AML-193 (cell line): ENCODE measurements at regions not wholly inside any gene's neighbourhood (a gene's known extent, or its start where the extent isn't known, plus 50 kb on each side); places are given as distances from the start of the nearest gene placed in this dataset.

ENCODE experiments used
- DNase-seq, 2 experiments: peaks; one replicate each; lab custom pipeline; 2025; lab: John Stamatoyannopoulos, UW

DNA sequence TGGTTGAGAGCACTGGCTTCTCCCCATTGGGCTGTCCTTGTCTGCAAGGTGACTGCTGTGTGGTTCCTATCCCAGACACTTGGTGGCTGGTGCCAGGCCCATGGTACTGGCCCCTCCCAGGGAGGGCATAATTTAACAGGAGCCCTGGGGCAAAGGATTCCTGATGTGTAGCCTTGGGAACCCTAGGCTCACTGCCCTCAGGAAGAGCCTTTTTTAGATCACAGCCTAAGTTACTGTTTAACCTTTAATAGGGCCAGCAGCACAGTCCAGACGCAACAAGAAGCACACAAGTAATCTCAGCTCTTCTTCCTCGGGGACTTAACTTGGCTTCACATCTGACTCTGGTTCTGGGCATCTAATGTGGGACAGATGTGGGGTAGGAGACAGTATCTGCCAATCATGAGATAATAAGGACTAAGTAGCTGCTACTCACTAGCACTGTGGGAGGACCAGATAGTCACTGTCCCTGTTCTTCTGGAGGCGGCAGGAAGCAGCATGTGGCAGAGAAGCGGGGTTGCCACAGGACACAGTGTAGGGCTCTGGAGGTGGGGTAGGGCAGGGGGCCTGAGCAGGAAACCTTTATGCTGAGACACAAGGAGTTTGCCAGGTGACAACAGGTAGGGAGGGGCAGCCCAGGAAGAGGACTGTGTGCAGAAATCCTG lies 136.3 kb downstream of the TMEM17 start:
- no peak for DNase-seq

GRCh38 chr2:62364791-62365528 lies 141.0 kb downstream of the TMEM17 start:
- no peak for DNase-seq

DNA sequence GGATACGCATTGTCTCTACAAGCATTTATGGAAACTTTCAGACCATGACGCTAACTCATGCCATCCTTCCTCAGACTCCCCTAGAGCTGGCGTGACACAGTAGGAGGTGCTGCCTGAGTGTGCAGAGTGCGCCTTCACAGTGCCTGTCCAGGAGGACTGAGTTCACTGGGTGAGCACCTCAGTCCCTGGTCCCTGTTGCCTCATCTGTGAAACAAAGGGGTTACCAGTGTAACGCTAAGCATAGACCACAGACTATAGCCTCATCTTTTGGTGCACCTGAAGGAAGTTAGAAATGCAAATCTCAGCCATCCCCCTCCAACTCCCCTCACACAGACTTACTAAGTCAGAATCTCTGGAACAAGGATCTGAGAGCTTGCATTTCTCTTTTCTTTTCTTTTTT lies 142.8 kb downstream of the TMEM17 start:
- no peak for DNase-seq

- DNase-seq = no peak
Measured at GRCh38 chr2:62362561-62362960, 143.4 kb downstream of the TMEM17 start.

DNA sequence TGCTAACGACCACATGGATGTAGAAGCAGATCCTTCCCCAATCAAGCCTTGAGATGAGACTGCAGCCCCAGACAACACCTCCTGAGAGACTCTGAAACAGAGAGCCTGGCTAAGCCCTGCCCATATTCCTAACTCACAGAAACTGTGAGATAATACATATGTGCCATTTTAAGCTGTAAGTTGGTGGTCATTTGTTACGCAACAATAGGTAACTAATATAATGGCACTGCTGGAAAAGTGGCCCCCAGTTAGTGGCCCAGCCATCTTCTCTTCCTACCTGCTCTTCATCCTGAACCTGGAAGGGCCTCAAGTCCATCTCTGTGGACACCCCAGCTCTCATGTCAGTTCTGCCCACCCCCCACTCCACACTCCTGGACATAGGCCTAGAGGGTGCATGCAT lies 144.0 kb downstream of the TMEM17 start:
- DNase-seq = no peak

DNA sequence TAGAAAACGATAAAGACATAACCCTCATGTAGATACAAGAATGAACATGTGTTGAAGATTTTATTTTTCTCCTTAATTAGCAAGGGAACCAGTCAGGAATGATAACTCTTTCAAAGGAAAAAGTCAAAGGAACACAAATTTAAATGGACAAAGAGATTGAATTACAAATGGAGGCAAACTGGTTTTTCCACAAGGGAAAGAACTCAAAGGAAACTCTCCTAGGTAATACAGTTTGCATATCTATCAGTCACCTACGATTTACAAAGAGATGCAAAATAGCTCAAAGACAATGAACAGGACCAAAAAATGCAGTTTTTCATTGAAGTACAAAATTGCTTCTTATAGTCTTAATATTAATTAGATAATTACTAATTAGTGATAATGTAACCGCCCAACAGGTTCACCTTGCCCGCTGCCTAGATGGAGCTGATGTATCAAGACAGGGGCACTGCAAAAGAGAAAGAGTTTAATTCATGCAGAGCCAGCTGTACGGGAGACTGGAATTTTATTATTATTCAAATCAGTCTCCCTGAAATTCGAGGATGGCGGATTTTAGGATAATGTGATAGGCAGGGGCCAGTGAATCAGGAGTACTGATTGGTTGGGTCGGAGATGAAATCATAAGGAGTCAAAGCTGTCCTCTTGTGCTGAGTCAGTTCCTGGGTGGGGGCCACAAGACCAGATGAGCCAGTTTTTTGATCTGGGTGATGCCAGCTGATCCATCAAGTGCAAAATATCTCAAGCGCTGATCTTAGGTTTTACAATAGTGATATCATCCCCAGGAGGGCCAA lies 151.0 kb downstream of the TMEM17 start:
- DNase-seq = no peak

- DNase-seq = no peak
Measured at GRCh38 chr2:62352031-62352430, 154.0 kb downstream of the TMEM17 start.

GRCh38 chr2:62349788-62350187 lies 153.9 kb downstream of the B3GNT2 start:
- no peak for DNase-seq

DNA sequence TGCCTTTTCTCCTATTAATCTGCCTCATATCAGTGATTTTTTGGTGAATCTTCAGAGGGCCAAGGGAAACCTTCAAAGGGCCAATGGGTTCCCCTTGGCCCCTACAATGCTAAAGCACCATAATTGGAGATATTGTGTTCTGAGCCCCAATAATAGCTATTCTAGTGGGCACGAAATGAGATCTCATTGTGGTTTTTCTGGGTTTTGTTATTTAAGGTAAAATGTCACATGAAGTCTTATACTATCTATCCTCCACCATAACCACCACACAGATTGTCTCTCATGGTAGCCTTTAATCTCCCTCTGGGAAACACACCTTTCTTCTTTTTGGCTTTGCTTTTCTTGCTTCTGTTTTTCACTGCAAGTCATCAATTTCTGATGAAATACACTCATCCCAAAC lies 152.8 kb downstream of the B3GNT2 start:
- DNase-seq = no peak

GRCh38 chr2:62347563-62348270 lies 151.8 kb downstream of the B3GNT2 start:
- no peak for DNase-seq

GRCh38 chr2:62344472-62344871 lies 148.6 kb downstream of the B3GNT2 start:
- DNase-seq = no peak

DNA sequence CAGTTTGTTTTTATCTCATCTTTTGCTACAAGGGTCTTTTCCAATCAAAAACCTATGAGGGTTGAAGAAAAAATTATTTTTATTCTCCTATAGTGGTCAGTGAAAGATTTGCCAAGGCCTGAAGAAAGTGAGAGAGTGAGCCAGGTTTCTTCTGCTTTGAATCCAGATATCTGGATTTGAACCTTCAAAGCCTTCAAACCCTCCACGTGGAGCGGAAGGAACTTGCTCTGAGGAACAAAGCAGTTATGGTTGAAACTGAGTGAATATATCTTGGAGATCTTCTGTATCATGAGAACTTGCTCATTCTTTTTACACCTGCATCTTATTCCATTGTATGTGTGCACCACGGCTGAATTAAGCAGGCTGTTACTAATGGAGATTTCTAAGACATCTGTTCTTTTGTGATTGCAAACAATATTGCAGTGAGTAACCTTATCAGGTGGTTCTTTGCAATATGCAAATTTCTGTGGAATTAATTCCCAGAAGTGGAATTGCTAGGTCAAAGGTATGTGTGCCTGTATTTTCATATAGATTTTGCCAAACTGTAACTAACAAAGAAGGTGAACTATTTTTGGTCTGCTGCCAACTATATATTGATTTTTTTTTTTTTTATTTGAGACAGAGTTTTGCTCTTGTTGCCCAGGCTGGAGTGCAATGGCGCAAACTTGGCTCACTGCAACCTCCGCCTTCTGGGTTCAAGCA lies 147.9 kb downstream of the B3GNT2 start:
- no peak for DNase-seq

GRCh38 chr2:62343206-62343605 lies 147.3 kb downstream of the B3GNT2 start:
- DNase-seq = no peak

DNA sequence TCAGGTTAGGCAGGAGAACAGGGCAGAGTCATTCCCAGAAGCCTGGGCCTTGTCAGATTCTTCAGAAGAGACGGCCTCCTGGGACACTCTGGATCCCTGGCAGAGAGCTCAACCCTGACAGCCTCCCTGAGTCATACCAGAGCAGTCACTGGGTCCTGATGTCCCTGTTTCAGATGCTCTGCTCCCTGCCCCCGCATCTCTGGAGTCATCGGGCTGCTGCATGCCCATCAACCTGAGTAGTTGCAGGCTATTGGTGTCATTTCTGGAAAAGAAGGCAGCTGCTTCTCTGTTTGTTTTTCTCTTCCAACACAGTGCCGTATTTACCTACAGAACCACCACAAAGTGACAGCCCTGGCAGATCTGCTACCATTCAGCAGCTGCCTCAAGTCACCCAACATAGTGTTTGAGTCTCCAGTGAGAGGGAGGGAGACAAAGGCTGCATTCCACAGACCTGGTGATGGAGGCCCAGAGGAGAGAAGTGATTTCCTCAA lies 145.1 kb downstream of the B3GNT2 start:
- no peak for DNase-seq

GRCh38 chr2:62339837-62340236 lies 143.9 kb downstream of the B3GNT2 start:
- no peak for DNase-seq

GRCh38 chr2:62339413-62339812 lies 143.5 kb downstream of the B3GNT2 start:
- DNase-seq = no peak

DNA sequence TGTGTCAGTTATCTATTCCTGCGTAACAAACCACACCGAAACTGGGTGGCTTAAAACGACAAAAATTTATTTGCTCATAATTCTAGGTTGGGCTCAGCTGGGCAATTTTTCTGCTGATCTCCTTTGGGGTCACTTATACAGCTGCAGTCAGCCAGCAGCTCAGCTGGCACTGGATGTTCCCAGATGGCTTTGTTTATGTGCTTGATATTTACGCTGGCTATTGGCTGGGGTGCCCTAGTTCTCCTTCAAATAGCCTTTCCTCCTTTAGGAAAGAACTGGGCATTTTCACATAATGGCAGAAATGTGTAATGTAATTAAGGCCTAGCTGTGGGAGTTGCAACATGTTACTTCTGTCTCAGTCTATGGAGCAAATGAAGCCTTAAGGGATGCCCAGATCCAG lies 142.2 kb downstream of the B3GNT2 start:
- DNase-seq = no peak

- DNase-seq = no peak
Measured at GRCh38 chr2:62337403-62337802, 141.5 kb downstream of the B3GNT2 start.

GRCh38 chr2:62335612-62336011 lies 139.7 kb downstream of the B3GNT2 start:
- no peak for DNase-seq

DNA sequence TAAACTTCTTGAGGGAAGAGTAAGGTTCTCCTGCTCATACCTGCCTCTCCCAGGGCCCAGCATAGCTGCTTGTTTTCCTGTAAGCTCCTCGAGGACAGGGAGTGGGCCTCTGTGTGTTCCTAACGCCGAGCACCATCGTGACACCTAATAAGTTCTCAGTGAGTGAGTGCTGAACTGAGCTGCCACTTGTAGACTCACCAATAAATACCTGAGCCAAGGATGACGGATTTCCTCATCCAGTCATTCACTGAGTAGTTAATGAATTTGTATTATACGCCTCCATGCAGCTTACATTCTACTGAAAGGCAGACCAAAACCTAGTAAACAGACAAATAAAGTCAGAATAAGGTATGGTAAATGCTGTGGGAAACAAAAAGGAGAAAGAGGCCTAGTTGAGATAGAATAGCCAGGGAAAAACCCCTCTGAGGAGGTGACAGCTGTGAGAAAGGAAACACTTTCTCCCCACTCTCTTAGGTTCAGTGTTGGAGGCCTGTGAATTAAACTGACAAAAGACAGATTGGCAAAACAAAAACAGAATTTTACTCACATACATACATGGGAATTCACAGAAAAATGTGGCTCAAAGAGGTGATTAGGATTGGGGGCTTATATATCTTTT lies 138.6 kb downstream of the B3GNT2 start:
- no peak for DNase-seq

- no peak for DNase-seq
Measured at GRCh38 chr2:62334009-62334408, 138.1 kb downstream of the B3GNT2 start.
